NOMO-1 treated with dmso at 0.1 percent for 144 hours (cell line): ENCODE measurements at regions not wholly inside any gene's neighbourhood (a gene's known extent, or its start where the extent isn't known, plus 50 kb on each side); places are given as distances from the start of the nearest gene placed in this dataset.

Source experiments
- DNase-seq: peaks from one replicate; lab custom pipeline; 2025; ENCODE audit not compliant: unreplicated experiment; lab: John Stamatoyannopoulos, UW

- no peak for DNase-seq
These were observed 177.3 kb downstream of the FGF1 start for GRCh38 chr5:142508591-142508990.

GRCh38 chr5:142507531-142508372 lies 178.1 kb downstream of the FGF1 start:
- no peak for DNase-seq

GRCh38 chr5:142506756-142507155 lies 179.1 kb downstream of the FGF1 start:
- DNase-seq: no peak

GRCh38 chr5:142506046-142506445 lies 179.8 kb downstream of the FGF1 start:
- DNase-seq: no peak

GRCh38 chr5:142501890-142502289 lies 177.1 kb upstream of the SPRY4 start:
- no peak for DNase-seq

- DNase-seq: no peak
These were observed 175.5 kb upstream of the SPRY4 start for GRCh38 chr5:142500227-142500905.

GRCh38 chr5:142499591-142500226 lies 174.9 kb upstream of the SPRY4 start:
- no peak for DNase-seq

GRCh38 chr5:142498298-142498697 lies 173.5 kb upstream of the SPRY4 start:
- no peak for DNase-seq

- DNase-seq: no peak
These were observed 170.7 kb upstream of the SPRY4 start for GRCh38 chr5:142495531-142495930.

GRCh38 chr5:142493875-142494518 lies 169.2 kb upstream of the SPRY4 start:
- DNase-seq: no peak

GRCh38 chr5:142492781-142493281 lies 168.0 kb upstream of the SPRY4 start:
- DNase-seq: no peak

GRCh38 chr5:142491679-142492078 lies 166.9 kb upstream of the SPRY4 start:
- DNase-seq: no peak

- DNase-seq: no peak
These were observed 166.4 kb upstream of the SPRY4 start for GRCh38 chr5:142491270-142491669.

- no peak for DNase-seq
These were observed 161.8 kb upstream of the SPRY4 start for GRCh38 chr5:142486581-142486980.

- DNase-seq: no peak
These were observed 161.2 kb upstream of the SPRY4 start for GRCh38 chr5:142486020-142486419.

GRCh38 chr5:142484821-142485387 lies 160.1 kb upstream of the SPRY4 start:
- no peak for DNase-seq

- DNase-seq: no peak
These were observed 157.4 kb upstream of the SPRY4 start for GRCh38 chr5:142482207-142482606.

- DNase-seq: no peak
These were observed 156.6 kb upstream of the SPRY4 start for GRCh38 chr5:142481410-142481809.

GRCh38 chr5:142479854-142480519 lies 155.2 kb upstream of the SPRY4 start:
- no peak for DNase-seq

- DNase-seq: no peak
These were observed 154.3 kb upstream of the SPRY4 start for GRCh38 chr5:142479150-142479549.
